Stimulated activated CD4-positive, alpha-beta T cell treated with anti-CD3 and anti-CD28 coated beads, Interleukin-4, amount 100 ng/mL, for 1 hour (primary cell): ENCODE measurements at regions not wholly inside any gene's neighbourhood (a gene's known extent, or its start where the extent isn't known, plus 50 kb on each side); places are given as distances from the start of the nearest gene placed in this dataset.

Source experiments
- DNase-seq: peaks from one replicate; pipeline ENCODE4 v3.0.0-alpha.2; 2020

DNA sequence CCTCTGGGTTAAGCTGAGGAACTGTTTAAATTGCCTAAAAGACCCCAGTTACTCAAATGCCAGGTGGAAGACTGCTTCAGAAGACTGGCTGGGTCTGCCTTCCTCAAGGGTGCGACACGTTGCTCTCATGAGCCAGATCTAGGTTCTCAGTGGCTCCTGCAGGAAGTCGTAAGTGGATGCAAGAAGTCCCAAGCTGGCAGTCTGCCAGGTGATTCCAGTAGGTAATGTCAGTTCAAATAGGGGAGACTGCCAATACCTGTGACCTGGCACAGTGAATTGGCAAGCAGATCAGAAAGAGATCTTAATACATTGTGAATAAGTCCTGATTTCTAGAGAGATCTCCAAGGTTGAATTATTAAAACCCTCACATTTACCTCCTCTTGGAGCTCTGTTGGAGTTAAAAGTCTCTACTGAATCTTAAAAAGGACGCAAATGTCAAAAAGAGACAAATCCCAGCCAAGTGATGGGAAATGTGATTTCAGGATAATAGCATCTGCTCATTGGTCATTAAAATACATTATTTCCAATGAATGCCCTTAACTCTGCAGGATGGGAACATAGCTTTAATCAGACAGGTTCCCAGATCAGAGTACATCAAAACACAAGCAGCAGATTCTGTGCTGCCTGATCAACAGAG is 98.8 kb upstream of the FRMD6 start:
- DNase-seq = no peak

DNA sequence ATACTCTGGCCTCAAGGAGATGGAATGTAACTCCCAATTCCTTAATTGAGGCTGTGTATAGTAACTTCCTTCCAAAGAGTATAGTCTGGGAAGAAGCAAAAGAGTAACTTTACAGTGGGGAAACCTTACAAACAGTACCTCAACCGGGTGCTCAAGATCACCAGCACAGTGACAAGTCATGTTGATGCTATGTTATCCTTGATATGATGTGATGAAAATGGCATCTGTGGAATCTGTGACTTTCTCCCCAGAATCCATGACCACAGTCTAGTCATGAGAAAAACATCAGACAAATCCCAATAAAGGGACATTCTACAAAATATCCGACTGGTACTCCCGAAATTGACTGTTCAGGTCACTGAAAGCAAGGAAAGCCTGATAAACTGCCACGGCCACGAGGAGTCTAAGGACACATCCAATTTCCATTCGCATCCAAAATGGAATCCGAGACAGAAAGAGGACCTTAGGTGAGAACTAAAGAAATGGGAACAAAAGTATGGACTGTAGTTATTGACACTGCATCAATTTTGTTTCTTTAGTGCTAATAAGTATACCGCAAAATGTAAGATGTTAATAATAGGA is 97.3 kb upstream of the FRMD6 start:
- no peak for DNase-seq

DNA sequence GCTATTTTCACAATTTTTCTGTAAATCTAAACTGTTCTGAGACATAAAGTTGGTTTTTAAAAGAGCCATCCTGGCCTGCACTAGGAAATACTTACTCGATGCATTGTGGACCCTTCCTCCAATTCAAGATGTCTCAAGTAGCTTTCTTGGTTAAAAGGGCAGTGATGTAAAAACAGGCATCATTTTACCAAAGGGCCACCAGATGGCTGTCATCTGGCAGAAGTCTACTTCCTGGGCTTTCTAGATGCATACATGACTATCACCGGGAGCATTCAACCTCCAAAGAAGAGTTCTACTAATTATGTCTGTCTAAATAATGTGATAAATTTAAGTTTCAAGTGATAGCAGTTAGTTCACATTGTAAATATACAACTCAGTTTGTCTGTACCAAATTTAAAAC is 96.8 kb upstream of the FRMD6 start:
- no peak for DNase-seq

DNA sequence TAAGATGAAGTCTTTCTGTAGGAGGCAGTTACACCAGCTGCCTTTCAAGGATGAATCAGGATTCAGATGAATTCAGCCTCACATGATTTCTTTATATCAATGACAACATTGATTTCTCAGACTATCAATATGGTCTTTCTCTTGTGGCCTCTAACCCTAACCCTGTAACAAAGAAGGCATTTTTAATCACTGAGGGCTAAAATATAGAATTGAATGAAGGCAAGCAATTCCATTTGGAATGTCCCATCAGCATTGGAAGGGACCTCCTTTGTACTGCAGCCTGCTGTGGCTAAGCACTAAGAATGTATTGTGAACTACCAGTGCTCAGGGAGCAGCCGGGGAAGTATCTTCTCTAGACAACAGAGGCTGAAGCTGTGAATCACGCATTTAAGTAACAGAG is 90.6 kb upstream of the FRMD6 start:
- DNase-seq = no peak

DNA sequence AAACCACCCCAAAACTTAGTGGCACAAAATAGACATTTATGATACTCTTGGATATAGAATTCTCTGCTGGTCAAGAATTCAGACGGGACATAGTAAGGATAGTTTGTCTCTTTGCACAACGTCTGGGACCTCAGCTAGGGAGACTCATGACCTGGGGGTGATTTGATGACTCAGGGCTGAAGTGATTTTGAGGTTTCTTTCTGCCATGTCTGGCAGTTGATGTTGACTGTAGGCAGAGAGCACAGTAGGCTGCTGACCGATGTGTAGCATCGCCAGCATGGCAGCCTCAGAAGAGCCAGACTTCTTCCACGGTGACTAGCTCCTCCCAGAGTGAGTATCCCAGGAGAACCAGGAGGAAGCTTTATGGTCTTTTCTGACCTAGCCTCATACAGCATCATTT is 88.9 kb upstream of the FRMD6 start:
- no peak for DNase-seq

DNA sequence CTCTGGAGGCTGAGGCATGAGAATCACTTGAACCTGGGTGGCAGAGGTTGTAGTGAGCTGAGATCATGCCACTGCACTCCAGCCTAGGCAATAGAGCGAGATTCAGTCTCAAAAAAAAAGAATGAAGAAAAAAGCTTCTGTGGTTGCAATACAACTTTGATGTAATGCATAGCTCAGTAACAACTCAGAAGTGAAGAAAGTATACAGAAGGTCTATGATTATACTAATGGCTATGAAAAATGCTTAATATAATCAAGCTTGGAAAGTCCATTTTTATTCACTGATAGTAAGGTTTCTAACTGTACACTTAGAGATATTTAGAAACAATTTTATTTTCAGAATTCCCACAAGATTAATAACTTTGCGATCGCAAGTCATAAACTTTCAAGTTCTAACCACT is 88.2 kb upstream of the FRMD6 start:
- DNase-seq = no peak

DNA sequence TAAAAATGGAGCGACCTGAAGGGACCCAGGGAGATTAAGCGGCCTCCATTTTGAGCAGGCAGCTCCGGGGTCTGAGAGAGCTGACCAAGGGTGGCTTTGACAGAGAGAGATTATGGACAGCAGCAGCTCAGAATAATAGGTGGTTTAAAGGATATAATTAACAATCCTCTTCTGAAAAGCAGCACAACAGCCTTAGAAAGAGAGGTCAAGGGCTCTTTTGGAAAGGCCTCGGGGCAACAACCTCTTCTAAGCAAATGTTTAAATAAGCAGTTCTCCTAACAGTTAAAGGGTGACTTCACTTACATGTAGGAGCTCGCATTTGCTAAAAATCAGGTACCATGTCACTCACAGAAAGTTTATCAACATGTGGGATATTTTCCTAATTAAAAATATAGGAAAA is 87.2 kb upstream of the FRMD6 start:
- no peak for DNase-seq

DNA sequence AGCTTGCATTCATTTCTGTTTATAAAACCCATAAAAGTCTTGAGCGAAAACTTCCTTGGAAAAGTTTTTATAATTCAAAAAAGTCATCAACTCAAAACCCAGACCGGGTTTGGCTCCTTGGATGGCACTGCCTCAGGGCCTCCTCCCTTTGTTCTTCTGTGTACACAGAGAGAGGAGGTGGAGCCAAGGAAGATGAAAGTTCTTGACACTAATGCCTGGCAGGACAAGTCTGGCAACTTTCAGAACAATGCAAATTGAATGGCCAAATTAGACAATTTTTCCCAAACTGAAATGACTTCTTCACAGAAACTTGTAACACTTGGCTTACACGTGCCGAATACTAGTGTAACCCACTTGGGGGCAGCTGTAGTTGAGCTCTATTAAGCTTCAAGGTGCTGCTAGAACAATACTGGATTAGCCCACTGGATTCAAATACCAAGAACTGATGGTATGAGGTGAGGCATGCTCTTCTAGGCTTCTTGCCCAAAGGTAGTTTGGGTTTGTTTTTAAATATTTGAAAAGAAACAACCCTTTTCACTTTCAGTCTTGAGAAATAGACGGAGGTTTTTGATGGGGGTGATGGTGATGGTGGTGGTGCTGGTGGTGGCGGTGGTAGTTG is 86.6 kb upstream of the FRMD6 start:
- no peak for DNase-seq

DNA sequence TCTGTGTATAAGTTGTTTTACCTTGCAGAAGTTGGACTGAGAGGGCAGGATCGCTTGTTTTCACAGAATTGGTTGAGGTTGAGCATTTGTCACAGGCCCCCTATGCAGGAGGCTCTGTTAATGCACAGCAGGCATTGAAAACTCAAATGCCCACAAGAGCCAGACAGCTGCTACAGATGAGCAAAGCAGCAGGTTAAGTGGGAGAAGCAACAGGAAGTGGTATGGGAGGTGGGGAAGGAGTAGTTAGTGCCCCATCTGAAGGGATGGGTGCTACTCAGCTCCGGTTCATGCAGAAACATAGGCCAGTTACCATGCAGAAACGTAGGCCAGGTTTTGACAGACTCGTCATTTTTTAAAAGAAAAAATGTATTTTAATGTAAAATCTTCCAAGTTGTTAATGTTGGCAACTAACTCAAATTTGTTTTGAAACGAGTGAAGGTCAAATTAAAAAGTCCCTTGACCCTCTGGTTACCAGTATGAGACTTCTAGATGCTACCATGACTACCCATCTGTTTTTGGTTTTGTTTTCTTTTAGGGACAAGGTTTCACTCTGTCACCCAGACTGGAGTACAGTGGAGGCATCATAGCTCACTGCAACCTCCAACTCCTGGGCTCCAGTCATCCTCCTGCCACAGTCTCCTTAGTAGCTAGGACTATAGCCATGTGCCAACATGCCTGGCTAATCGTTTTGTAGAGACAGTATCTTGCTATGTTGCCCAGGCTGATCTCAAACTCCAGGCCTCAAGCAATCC is 84.7 kb upstream of the FRMD6 start:
- DNase-seq = no peak

DNA sequence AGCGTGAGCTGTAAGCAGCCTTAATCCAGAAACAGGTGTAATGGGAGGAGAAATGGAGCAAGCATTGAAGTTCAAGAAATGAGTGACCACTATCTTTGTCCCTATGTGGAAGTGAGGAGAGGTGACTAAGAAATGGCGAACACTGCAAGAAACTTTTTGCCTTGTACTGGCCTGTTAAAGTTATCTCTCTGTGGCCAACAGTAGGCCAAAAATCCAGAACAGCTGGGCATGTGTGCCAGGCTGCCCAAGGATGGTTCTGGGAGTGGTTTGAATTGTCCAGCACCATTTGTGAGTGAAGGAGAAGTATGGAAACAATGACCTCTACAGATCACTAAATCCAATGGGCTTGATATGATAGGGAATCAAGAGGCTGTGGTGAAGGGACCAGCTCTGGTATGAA is 83.3 kb upstream of the FRMD6 start:
- DNase-seq = no peak

DNA sequence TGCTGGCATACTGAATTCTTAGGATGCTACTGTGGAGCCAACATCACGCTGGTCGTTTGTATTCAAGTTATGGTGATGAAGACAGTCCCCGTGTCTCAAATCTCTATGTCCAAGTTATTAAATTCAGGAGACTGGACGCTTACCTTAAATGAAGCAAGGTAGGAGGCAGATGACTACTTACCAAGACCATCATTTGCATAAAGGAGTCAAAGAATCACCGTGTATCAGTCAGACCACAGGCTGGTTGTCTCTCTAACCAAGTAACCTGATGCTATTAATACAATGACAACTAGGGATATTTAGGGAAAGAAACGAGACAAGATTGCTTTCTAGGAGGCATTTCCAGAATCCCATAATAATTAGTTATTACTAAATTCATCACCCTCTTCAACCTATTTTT is 78.1 kb upstream of the FRMD6 start:
- no peak for DNase-seq

DNA sequence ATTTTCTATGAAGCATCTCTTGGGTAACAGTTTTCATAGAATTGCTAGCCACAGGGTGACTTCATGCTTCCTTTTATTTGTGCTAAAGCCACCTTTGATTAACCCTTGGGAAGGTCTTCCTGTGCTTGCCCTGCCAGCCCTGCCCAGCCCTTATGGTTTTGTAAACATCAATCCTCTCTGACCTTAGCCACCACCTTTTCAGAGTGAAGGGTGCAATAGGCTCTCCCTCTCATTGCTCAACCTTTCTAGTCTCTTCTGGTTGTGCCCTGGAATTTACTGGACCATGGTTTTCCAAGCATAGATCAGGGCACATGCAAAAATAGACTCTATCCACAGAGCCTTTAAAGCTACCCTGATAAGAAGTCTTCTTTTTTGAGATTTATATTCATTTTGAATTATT is 77.7 kb upstream of the FRMD6 start:
- DNase-seq = no peak

DNA sequence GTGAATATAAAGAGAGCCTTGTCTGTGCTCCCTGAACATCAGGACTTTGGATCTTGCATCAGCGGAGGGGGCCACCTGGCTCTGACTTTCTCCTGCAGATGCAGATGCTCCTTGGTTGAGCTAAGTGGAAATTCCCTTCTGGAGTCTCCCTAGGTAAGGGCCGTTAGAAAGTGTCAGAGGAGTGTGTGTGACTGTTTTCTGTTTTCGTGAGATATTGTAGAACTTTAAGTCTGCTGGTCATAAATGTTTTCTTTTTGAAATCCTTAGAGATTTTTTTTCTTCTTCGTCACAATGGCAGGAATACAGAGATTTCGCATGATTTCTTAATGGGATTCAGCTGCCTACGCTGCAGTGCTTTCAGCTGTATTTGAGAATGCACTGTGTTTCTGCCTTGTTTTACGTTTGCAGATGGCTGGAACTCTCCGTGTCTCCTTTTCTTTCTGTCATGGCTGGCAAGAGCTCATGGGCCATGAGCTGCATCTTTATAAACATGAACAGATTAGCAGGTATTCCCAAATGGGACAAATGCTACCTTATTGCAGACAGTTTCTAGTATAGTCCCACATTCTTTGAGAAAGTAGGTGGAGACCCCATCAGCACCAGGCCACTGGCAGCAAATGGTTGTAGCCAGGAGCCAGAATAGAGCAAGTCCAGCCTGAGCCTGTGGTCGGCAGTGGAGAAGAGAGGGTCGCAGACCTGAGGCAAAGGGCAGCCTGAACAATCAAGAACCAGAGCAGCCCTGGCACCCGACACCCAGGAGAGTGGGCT is 76.2 kb upstream of the FRMD6 start:
- no peak for DNase-seq

DNA sequence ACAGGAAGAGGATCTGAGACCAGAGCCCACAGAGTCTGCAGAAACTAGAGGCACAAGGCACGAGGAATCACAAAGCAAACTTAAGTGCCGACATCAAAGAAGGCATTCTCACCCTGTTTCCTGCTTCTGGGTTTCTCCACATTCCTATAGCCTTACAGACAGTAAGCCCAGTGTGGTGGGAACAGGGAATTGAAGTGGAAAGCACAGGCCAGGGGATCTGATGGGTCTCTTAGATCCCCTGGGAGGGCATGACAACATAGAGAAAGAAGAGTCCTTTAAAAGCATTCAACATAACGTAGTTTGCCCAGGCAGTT is 75.6 kb upstream of the FRMD6 start:
- no peak for DNase-seq

DNA sequence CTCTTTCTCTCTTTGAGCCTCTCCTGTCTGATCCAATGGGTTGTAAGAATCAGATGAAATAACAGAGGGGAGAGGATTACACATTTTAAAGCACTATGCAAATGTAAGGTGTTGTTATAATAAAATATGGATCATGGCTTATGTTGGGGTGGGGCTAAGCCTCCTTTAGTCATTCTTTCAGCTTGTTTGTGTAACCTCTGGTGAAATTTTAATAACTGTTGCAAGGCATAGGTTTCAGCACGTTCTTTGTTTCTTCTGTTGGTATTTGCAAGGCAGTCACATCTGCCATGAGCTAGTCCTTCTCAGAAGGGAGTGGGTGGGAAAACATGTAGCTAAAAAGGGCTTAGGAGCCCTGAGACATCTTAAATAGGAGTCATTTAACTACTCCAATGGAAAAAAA is 74.8 kb upstream of the FRMD6 start:
- DNase-seq = no peak

DNA sequence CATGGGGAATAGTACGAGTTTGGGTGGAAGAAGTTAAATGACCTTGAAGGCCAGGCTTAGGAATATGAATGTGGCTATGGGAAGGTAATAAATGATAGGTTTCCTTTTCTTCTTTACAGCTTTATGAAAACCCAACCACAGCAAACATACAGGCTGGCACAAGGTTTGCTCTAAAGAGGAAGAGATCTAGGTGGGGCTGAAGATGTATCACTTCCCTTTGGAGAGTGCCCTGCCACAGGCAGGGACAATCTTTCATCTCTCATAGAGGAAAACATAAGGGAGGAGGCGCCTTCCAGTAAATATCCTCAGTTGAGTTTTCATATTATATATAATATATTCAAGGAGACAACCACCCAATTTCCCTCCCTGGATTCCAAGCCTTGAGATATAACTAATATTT is 72.9 kb upstream of the FRMD6 start:
- DNase-seq = no peak

DNA sequence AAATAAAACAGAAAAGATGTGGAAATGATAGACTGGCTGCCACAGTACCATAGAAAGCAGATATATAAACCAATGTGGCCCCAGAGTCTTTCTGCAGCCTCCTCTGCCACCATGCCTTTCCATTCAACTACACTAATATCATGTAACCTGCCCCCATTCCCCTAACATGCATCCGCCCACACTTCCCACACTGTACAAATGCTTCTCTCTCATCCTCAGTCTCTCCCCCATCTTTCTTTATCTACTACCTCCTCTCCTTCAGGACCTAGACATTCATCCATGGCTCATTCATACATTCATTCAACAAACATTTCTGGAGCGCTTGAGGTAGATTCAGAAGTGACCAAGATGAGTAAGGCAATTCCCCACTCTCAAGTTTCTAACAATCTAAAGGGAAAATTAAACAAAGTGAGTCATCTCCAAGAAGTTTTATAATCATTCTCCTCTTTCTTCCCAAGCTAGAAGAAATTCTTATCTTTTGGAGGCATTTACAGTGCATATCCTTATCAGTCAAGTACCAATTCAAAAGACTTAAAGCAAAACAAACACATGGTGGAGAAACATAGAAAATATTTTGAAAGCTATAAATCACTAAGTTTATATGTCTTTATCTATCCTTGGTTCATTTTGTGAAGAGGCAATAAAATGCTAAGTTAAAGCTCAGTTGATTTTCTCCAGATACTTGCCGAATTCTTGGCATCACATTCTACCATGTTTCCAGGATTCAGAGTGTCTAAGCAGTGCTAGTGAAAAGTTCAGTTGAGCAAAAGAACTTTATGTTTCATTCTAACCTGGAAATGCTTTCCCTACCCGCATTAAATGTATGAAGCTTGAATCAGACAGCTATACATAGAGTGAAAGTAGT is 70.5 kb upstream of the FRMD6 start:
- DNase-seq = no peak

DNA sequence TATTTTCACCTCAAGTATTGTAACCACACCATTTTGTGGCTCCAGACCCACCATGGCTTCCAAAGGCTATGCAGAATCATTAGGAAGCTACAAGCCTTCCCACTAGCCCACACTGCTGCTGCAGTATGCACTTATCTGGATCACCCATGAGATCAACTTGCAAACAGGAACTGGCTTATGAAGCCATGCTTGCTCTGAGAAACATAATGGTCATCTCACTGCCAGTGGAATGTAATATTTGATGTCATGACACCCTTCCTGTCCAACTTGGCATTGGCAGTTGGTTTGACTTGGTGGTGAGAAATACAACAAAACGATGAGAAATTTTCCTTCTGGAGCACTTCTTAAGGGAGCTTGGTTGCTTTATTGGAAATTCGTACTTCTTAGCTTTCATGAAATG is 69.3 kb upstream of the FRMD6 start:
- no peak for DNase-seq

DNA sequence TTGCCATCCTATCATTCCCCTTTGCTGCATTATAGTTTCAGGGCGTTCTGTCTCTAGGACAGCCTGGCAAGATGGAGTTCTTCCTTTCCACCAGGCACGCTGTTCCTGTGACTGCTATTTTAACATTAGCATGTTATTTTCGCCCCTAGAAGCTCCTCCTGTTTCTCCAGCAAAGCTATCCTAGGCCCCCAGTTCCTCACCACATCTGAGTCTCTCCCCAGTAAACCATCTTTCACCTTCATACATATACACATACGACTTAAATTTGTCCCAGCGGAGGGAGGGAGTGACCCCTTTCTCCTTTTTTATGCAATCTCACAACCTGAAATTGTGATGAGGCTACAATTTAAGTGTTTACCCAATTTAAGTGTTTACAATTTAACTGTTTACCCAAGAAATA is 66.7 kb upstream of the FRMD6 start:
- no peak for DNase-seq

DNA sequence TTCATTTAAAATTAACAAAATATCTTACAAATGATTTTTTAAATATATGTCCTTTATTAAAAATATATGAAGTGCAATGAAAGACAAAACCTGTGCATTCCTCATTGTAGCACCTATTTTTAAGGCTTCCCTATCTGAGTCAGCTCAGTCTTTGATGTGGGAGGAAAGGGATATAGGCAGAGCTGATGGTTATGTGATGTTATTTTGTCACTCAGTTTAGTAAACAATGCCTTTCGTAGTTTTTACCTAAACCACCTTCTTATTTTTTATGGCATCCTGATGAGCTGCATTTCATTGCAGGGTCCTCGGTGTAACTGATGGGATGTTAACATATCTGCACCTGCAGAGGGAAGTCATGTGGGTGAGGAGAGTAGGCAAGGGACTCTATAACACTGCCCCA is 58.9 kb upstream of the FRMD6 start:
- no peak for DNase-seq

DNA sequence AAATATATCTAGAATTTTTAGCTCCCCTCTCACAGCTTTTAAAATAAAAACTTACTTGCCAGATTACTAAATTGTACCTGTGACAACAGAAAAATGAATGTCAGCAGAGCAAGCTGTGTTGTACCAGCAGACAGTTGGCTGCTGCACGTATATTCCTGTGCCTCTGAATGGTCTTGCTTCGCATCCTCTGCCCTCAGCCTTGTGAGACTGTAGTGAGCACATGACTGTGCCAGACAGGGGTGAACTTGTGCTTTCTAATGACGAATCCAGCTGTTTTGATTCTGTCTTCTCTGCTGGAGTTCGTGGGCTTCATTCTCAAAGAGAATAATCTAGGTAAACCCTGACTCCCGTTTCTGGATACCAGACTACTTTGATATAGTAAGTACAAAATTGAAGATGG is 58.3 kb upstream of the FRMD6 start:
- no peak for DNase-seq

DNA sequence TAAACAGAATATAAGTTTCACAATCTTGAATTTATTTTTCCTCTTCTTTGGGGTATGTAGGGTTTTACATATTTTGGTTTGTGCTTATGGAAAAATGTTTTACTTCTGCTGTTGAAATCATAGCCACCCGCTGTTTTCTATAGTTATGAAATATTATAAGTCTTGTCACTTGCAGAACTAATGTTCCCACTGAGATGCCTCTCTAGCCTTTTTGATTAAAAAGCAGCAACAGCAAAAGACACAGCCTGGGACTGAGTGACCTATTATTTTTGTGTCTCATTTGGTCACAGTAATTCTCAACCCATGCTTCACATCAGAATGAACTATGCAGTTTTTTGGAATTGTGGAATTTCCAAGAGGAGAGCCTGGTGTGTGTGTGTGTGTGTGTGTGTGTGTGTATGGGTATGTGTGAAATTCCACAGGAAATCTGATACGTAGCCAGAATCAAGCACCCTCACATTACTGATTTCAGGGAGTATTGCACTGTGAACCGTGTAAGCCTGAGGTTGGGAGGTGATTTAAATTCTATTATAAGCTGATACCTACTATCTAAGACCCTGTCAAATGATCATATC is 55.7 kb upstream of the FRMD6 start:
- DNase-seq = no peak
